ENCODE measurements at regions not wholly inside any gene's neighbourhood (a gene's known extent, or its start where the extent isn't known, plus 50 kb on each side); places are given as distances from the start of the nearest gene placed in this dataset.
"Not testable (repeated sequence)": the region's sequence is repeated elsewhere in the genome, so short reads cannot be mapped to it uniquely, and the experiment has no call there.

- no peak for DNase-seq (ENCODE audit: low spot score)
Measured at GRCh38 chr11:70894566-70895365, 357.6 kb downstream of the SHANK2 start.

DNA sequence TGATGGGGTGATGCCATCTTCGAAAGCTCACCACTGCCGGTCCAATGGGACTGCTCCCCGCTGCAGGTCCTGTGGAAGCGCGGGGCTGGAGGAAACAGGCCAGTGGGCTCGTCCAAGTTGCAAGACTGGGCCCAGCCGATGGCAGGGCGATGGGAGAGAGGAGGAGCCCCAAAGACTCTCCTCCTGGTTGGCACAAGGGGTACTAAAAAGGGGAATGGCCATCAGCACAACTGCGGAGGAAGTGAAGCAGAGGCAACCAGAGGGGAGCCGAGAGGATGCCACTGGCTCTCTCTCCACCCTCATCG, 357.1 kb downstream of the SHANK2 start:
- no peak for DNase-seq (ENCODE audit: low spot score)

GRCh38 chr11:70897429-70897828, 354.9 kb downstream of the SHANK2 start:
- DNase-seq (ENCODE audit: low spot score): no peak

DNA sequence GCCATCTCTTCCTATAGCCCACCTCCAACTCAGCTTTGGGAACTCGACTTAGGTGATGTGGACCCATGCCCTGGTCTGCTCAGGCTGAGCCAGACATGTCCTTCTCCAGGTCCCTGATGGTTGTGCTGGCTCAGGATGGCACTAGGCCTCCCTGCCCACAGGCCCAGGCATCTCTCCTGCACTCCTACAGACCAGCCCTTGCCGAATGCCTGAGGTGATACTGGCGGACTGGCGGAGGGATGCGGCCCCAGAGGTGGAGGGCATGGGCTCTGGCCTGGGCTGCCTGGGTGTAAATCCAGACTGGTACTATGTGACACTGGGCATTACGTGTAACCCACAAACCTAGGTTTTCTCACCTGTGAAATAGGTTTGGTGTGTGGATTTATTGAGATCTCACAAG, 352.8 kb downstream of the SHANK2 start:
- no peak for DNase-seq (ENCODE audit: low spot score)

DNA sequence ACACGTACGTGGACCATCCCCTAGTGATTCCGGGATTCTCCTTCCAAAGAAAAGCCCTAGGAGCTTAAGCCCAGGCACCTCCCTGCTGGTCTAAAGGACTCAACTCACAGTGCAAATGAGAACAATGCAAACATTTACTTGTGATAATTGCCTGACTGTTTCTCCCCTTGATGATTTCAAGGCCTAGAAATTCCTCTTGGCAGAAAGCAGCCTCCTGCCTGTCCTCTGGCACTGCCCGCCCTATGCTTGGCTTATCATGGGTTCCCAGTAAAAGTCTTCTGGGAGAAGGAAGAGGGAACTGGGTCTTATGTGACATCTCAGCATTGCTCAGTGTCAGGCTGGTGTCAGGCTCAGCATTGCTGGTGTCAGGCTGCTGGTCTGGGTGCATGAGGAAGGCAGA, 351.8 kb downstream of the SHANK2 start:
- no peak for DNase-seq (ENCODE audit: low spot score)

GRCh38 chr11:70901951-70902521, 350.3 kb downstream of the SHANK2 start:
- no peak for DNase-seq (ENCODE audit: low spot score)

DNA sequence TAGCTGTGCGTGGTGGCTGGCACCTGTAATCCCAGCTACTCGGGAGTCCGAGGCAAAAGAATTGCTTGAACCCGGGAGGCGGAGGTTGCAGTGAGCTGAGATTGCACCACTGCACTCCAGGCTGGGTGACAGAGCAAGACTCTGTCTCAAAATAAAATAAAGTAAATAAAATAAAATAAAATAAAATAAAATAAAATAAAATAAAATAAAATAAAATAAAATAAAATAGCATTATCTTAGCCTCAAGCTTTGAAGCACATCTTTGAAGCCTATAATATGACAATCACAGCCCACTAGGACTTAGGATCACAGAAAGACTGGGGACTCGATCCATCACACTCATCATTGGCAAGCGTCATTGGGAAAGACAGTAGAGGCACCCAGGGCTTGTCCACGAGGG, 349.1 kb downstream of the SHANK2 start:
- DNase-seq (ENCODE audit: low spot score): not testable (repeated sequence)

DNA sequence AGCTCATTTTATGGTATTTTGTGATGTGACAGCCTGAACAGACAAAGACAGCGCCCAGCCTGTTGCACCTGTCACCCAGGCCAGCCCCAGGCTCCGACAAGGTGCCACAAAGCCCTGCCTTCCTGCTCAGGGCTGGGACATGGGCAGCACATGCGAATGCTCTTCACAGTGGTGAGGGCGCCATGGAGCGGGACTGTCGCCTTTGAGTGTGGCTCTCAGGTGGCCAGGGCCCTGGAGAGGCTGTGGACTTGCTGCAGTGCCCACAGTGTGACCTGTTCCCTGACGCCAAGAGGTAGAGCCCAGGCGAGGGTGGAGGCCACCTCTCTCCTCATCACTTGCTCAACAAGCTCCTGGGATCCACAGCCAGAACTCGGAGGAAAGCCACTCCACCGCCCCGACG, 346.3 kb downstream of the SHANK2 start:
- no peak for DNase-seq (ENCODE audit: low spot score)

GRCh38 chr11:70908223-70908622, 344.2 kb downstream of the SHANK2 start:
- DNase-seq (ENCODE audit: low spot score): no peak

- DNase-seq (ENCODE audit: low spot score): no peak
Measured at GRCh38 chr11:70910835-70911234, 341.5 kb downstream of the SHANK2 start.

DNA sequence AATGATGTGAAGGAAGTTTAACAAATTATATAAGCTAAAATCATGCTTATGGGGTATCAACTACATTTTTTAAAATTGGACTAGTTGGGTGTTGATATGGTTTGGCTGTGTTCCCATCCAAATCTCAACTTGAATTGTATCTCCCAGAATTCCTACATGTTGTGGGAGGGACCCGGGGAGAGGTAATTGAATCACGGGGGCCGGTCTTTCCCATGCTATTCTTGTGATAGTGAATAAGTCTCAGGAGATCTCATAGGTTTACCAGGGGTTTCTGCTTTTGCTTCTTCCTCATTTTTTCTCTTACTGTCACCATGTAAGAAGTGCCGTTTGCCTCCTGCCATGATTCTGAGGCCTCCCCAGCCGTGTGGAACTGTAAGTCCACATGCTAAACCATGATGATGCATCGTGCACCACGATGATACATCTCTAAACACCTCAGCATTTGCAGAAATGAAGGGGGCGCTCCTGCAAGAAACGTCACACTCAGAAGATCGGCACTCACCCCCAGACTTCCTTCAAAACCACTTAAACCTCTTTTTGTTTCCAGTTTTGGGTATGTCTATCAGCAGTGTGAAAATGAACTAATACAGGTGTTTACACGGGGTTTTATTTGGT, 340.0 kb downstream of the SHANK2 start:
- DNase-seq (ENCODE audit: low spot score): no peak

DNA sequence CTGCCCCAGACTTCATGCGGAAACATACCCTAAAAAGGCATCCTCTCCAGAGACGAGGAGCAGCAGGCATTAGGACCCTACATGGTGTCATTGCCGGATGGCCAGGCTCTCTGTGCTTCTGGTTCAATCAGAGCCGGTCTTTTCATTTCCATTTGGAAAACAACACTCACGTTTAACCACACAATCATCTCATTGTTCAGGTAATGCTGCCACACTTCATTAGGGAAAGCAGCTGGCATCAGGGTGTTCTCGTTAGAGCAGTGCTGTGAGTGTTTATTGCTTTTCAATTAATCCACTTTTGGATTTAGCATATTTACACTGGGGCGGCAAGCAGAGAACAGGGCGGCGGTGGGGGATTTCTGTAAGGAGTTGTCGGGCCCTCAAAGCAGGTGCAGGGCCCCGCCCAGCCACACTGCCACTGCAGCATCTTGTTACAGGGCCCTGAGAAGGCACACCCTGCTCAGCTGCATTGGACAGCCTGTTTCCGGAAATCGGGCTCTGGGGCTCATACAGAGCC, 338.6 kb downstream of the SHANK2 start:
- DNase-seq (ENCODE audit: low spot score): no peak

- no peak for DNase-seq (ENCODE audit: low spot score)
Measured at GRCh38 chr11:70914496-70914895, 337.9 kb downstream of the SHANK2 start.

DNA sequence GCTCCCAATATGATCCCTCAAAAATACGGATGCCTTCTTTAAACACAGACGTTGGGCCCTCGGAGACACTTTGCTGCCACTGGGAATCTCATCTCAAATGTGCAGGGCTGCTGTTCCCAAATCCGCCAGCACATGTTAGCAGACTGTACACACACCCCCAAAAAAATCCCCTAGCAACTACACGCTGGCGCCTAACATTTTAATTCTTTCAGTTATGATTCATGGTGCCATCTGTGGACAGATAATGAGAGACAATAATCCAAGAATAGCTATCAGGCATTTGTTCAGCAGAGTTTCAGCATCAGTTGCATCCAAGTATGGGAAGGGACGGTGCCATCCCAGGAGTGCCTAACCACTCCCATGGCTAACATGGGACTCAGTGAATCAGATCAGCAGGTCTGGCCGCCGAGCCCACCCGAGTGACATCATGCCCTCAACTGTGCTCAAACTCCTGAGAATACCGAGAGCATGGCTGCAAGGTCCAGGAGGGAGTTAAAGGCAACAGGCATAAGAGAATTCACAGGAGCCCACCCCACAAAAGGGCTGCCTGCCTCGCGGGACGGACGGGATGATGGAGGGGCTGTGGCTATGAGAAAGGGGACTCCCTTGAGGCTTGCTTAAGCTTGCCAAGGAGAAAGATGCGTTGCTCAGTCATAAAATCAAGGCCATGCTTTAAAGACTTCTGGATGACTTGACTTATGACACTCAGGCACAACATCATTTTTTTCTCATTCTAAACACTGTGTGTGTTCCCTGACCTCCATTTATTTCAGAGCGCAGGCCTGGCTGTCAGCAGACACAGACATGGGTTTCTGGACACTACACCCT, 337.0 kb downstream of the SHANK2 start:
- no peak for DNase-seq (ENCODE audit: low spot score)

GRCh38 chr11:70916351-70916750, 336.0 kb downstream of the SHANK2 start:
- DNase-seq (ENCODE audit: low spot score): no peak

DNA sequence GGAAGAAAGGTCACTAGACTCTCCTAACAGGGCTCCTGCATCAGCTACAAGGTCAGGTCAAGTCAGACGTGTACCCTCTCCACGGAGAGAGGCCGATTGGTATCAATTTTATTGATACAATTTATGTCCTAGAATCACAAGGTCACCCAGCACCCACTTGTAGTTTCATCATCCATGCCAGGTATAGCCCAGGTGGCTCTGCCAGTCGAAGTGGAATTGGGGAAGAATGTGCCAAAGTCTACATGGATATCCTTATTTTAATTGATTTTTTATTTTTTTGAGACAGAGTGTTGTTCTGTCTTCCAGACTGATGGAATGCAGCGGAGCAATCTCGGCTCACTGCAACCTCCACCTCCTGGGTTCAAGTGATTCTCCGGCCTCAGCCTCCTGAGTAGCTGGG, 334.1 kb downstream of the SHANK2 start:
- no peak for DNase-seq (ENCODE audit: low spot score)

- DNase-seq (ENCODE audit: low spot score): no peak
Measured at GRCh38 chr11:70921804-70922203, 330.6 kb downstream of the SHANK2 start.

- DNase-seq (ENCODE audit: low spot score): no peak
Measured at GRCh38 chr11:70924108-70924507, 328.3 kb downstream of the SHANK2 start.

- DNase-seq (ENCODE audit: low spot score): no peak
Measured at GRCh38 chr11:70925238-70925637, 327.1 kb downstream of the SHANK2 start.

DNA sequence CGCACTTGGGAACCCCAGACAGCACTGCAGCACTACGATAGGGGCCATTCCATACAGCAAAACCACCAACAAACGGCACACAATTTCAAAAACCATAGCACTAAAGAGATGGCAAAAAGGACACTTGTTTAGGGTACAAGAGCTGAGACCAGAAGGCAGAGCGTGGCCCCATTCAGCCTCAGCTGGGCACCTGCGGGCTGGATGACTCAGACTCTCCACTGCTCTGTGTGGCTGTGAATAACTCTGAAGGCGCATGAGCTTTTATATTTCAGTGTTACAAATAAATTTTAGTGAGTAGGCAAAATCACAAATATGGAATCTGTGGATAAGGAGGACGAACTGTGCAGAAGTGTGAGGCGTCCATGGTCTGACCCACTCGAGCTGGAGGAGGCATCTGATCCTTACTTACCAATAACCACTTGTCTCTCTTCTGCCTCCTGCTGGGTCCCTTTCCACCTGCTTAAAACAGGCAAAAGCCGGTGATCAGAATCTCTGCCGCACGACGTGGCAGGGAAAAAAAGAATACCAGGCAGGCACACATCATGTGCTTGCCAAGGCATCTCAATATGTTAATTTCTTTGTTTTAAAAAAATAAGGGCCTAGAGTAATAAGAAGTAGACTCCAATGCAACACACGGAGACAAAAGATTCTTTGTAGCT, 325.7 kb downstream of the SHANK2 start:
- DNase-seq (ENCODE audit: low spot score): no peak

- DNase-seq (ENCODE audit: low spot score): no peak
Measured at GRCh38 chr11:70928854-70929598, 323.4 kb downstream of the SHANK2 start.

Measured in D341Med (cell line).